ENCODE measurements at regions not wholly inside any gene's neighbourhood (a gene's known extent, or its start where the extent isn't known, plus 50 kb on each side); places are given as distances from the start of the nearest gene placed in this dataset.
"Not testable (repeated sequence)": the region's sequence is repeated elsewhere in the genome, so short reads cannot be mapped to it uniquely, and the experiment has no call there.

DNA sequence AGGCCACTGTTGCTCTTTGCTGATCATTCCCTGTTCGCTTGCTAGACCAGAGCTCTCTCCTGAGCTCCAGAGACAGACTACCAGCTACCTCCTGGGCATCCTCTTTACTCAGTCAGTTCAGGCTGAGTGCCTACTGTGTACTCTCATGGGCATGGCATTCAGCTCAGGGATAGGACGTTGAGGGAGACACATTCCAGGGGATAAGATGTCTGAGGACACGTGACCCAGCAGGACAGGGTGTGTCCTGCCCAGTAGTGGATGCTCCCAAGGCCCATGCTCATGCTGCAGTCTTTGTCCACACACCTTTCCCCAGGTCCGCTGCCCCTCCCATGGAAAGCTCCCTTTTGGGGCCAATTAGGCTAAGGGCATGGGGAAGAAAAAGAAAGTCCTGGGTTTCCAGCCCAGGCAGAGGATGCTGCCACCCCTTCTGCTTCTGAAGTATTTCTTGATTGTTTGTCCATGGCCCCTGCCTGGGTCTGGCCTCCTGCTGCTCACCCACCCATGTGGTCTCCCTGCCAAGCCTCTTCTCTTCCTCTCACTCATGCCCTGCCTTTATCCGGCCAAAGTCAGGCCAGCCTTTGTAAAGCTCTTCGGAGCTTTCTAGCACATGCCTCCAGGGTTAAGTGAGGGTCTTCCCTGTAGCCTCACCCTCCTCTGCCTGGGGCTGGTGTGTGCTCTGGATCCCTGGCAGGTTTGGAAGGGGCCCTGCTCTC is 60.5 kb upstream of the PITX1 start:
- no peaks in the 10 kb centered on the region for H4K20me1 ChIP-seq (ENCODE audit: control insufficient read depth, insufficient read depth, low read depth, low read length)
- H3K9me3 ChIP-seq (ENCODE audit: control insufficient read depth, insufficient read depth, low read length) = no peaks in the 10 kb centered on the region
- H3K79me2 ChIP-seq (ENCODE audit: control insufficient read depth, low read length) = no peaks in the 10 kb centered on the region
- H3K27me3 ChIP-seq (ENCODE audit: control insufficient read depth, low read length) = no peaks in the 10 kb centered on the region
- no peak overlapping the region for H3K27ac ChIP-seq (ENCODE audit: low read depth, low read length)
- no peak overlapping the region for H3K4me2 ChIP-seq (ENCODE audit: low read length)
- H3K4me1 ChIP-seq (ENCODE audit: control insufficient read depth, low read length) = no peaks in the 10 kb centered on the region
- H3K4me3 ChIP-seq (ENCODE audit: low read length) = no peak overlapping the region
- H3K36me3 ChIP-seq (ENCODE audit: control insufficient read depth, low read length) = no peaks in the 10 kb centered on the region
- no peaks in the 10 kb centered on the region for H3K9me2 ChIP-seq (replicated peaks; ENCODE audit: control insufficient read depth, low read length)
- TF ChIP-seq, protein P1, sequence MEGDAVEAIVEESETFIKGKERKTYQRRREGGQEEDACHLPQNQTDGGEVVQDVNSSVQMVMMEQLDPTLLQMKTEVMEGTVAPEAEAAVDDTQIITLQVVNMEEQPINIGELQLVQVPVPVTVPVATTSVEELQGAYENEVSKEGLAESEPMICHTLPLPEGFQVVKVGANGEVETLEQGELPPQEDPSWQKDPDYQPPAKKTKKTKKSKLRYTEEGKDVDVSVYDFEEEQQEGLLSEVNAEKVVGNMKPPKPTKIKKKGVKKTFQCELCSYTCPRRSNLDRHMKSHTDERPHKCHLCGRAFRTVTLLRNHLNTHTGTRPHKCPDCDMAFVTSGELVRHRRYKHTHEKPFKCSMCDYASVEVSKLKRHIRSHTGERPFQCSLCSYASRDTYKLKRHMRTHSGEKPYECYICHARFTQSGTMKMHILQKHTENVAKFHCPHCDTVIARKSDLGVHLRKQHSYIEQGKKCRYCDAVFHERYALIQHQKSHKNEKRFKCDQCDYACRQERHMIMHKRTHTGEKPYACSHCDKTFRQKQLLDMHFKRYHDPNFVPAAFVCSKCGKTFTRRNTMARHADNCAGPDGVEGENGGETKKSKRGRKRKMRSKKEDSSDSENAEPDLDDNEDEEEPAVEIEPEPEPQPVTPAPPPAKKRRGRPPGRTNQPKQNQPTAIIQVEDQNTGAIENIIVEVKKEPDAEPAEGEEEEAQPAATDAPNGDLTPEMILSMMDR (IDR thresholded peaks at IDR 0.05; ENCODE audit: low read depth, low read length, poor library complexity, severe bottlenecking) = no peak
- no peak for TF ChIP-seq EZH2phosphoT487 (IDR thresholded peaks at IDR 0.05; ENCODE audit: borderline replicate concordance, low read length)
- no peaks in the 10 kb centered on the region for H3F3A ChIP-seq (ENCODE audit: control insufficient read depth, insufficient read depth)

DNA sequence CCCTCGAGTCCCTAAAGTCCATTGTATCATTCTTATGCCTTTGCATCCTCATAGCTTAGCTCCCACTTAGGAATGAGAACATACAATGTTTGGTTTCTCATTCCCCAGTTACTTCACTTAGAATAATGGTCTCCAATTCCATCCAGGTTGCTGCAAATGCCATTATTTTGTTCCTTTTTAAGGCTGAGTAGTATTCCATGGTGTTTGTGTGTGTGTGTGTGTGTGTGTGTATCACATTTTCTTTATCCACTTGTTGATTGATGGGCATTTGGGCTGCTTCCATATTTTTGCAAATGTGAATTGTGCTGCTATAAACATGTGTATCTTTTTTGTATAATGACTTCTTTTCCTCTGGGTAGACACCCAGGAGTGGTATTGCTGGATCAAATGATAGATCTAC is 59.5 kb upstream of the PITX1 start:
- H3K4me2 ChIP-seq (ENCODE audit: low read length); H3K9me2 ChIP-seq (replicated peaks; ENCODE audit: control insufficient read depth, low read length); H3K9me3 ChIP-seq (ENCODE audit: control insufficient read depth, insufficient read depth, low read length); H3K36me3 ChIP-seq (ENCODE audit: control insufficient read depth, low read length); H3K4me3 ChIP-seq (ENCODE audit: low read length); H3K4me1 ChIP-seq (ENCODE audit: control insufficient read depth, low read length); H3K79me2 ChIP-seq (ENCODE audit: control insufficient read depth, low read length); H3F3A ChIP-seq (ENCODE audit: control insufficient read depth, insufficient read depth); H4K20me1 ChIP-seq (ENCODE audit: control insufficient read depth, insufficient read depth, low read depth, low read length); H3K27ac ChIP-seq (ENCODE audit: low read depth, low read length); H3K27me3 ChIP-seq (ENCODE audit: control insufficient read depth, low read length): not testable (repeated sequence)

GRCh38 chr5:135092476-135092875 is 58.4 kb upstream of the PITX1 start:
- Histone ChIP-seq H3K4me1 (ENCODE audit: control insufficient read depth, low read length) (no peaks in the 10 kb centered on the region), H3K4me3 (ENCODE audit: low read length) (no peak overlapping the region), H3K9me3 (ENCODE audit: control insufficient read depth, insufficient read depth, low read length) (no peaks in the 10 kb centered on the region), H3K36me3 (ENCODE audit: control insufficient read depth, low read length) (no peaks in the 10 kb centered on the region), H3K27ac (ENCODE audit: low read depth, low read length) (no peak overlapping the region), H3K4me2 (ENCODE audit: low read length) (no peak overlapping the region), H4K20me1 (ENCODE audit: control insufficient read depth, insufficient read depth, low read depth, low read length) (no peaks in the 10 kb centered on the region), H3F3A (ENCODE audit: control insufficient read depth, insufficient read depth) (no peaks in the 10 kb centered on the region), H3K79me2 (ENCODE audit: control insufficient read depth, low read length) (no peaks in the 10 kb centered on the region), H3K27me3 (ENCODE audit: control insufficient read depth, low read length) (no peaks in the 10 kb centered on the region), H3K9me2 (replicated peaks; ENCODE audit: control insufficient read depth, low read length) (no peaks in the 10 kb centered on the region)
- no peak for TF ChIP-seq EZH2phosphoT487 (IDR thresholded peaks at IDR 0.05; ENCODE audit: borderline replicate concordance, low read length)
- TF ChIP-seq, protein P1 (IDR thresholded peaks at IDR 0.05; ENCODE audit: low read depth, low read length, poor library complexity, severe bottlenecking) = no peak

DNA sequence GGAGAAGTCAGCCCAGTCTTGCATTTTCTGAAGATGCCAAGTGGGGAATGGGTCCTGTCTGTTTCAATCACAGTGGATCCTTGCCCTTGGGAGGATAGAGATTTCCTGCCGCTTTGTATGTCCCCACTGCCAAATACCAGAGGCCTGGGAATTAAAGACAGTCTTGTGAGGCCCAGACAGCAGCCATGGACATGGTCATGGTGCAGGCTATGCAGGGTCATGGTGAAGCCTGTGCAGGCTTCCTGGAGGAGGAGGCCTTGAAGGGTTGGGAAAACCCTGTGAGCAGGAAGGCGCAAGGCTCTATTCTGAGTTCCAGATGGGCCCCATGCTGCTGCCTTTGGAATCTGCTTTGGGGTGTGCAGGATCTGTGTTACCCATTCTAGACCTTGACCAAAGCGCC is 57.3 kb upstream of the PITX1 start:
- Histone ChIP-seq H3K4me2 (ENCODE audit: low read length) (no peak overlapping the region), H3K79me2 (ENCODE audit: control insufficient read depth, low read length) (no peaks in the 10 kb centered on the region), H4K20me1 (ENCODE audit: control insufficient read depth, insufficient read depth, low read depth, low read length) (no peaks in the 10 kb centered on the region), H3F3A (ENCODE audit: control insufficient read depth, insufficient read depth) (no peaks in the 10 kb centered on the region), H3K27ac (ENCODE audit: low read depth, low read length) (no peak overlapping the region), H3K36me3 (ENCODE audit: control insufficient read depth, low read length) (no peaks in the 10 kb centered on the region), H3K4me1 (ENCODE audit: control insufficient read depth, low read length) (no peaks in the 10 kb centered on the region), H3K27me3 (ENCODE audit: control insufficient read depth, low read length) (no peaks in the 10 kb centered on the region), H3K9me3 (ENCODE audit: control insufficient read depth, insufficient read depth, low read length) (no peaks in the 10 kb centered on the region), H3K4me3 (ENCODE audit: low read length) (no peak overlapping the region), H3K9me2 (replicated peaks; ENCODE audit: control insufficient read depth, low read length) (no peaks in the 10 kb centered on the region)
- no peak for TF ChIP-seq EZH2phosphoT487 (IDR thresholded peaks at IDR 0.05; ENCODE audit: borderline replicate concordance, low read length)
- TF ChIP-seq, protein P1 (IDR thresholded peaks at IDR 0.05; ENCODE audit: low read depth, low read length, poor library complexity, severe bottlenecking) = no peak
